HUES6 (cell line): ENCODE measurements at regions not wholly inside any gene's neighbourhood (a gene's known extent, or its start where the extent isn't known, plus 50 kb on each side); places are given as distances from the start of the nearest gene placed in this dataset.
"Not testable (repeated sequence)": the region's sequence is repeated elsewhere in the genome, so short reads cannot be mapped to it uniquely, and the experiment has no call there.

Experiments
- H3K27ac ChIP-seq: 2 replicates; pipeline ENCODE4 v1.7.0; 2013; ENCODE audit warnings: low read depth, mild to moderate bottlenecking, low read length, inconsistent platforms
- H3K27me3 ChIP-seq: 2 replicates; pipeline ENCODE4 v1.6.1; 2013; ENCODE audit warnings: low read length; ENCODE audit not compliant: control insufficient read depth, insufficient read depth
- H3K36me3 ChIP-seq: 2 replicates; pipeline ENCODE4 v1.6.1; 2013; ENCODE audit warnings: low read length; ENCODE audit not compliant: control insufficient read depth, insufficient read depth
- H3K4me1 ChIP-seq: 2 replicates; pipeline ENCODE4 v1.6.1; 2013; ENCODE audit warnings: low read length; ENCODE audit not compliant: control insufficient read depth, insufficient read depth
- H3K4me3 ChIP-seq: 2 replicates; pipeline ENCODE4 v1.5.1; 2013; ENCODE audit warnings: low read depth, low read length
- H3K9ac ChIP-seq: one replicate; pipeline ENCODE4 v1.6.1; 2013; ENCODE audit warnings: mild to moderate bottlenecking, low read length
- H3K9me3 ChIP-seq: 2 replicates; pipeline ENCODE4 v1.6.1; 2013; ENCODE audit warnings: low read depth, low read length; ENCODE audit not compliant: control insufficient read depth, insufficient read depth

DNA sequence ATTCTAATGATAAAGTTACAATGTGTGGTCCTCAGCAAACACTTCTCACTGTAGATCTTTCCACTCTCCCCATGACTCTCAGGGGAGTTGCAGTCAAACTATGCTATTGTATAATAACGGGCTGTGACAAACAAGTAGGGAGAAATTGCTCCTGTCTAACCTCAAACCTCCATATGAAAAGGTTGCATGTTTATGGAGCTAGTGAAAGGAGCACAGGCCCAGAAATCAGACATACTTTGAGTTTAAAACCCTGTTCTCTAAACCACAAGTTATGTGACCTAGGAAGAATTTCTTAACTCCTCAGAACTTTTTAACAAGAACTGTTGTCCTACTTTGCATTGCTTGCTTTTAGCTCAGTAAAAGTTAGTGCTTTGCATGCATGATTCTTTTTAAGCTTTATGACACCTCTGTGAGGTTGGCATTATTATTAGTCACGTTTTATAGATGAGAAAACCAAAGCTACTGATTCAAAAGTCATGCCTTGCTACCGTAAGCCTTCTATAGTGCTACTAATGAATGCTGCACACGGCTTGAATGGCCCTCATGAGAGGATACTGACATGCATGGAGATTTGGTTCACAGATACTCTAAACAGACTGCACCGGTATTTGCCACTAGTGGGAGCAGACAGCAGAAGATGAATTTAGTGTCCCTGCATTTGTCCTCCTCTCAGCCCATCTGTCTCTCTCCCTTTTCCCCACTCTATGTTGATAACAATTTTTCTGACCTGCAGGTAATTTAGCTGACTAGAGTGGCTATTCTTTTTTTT lies 129.5 kb upstream of the PCGF5 start:
- Histone ChIP-seq H3K4me1 (no peaks in the 10 kb centered on the region), H3K9me3 (peaks cover 28% of the 10 kb centered on the region), H3K4me3 (no peak overlapping the region), H3K27ac (no peak overlapping the region), H3K36me3 (no peaks in the 10 kb centered on the region), H3K9ac (no peak overlapping the region), H3K27me3 (no peaks in the 10 kb centered on the region)

DNA sequence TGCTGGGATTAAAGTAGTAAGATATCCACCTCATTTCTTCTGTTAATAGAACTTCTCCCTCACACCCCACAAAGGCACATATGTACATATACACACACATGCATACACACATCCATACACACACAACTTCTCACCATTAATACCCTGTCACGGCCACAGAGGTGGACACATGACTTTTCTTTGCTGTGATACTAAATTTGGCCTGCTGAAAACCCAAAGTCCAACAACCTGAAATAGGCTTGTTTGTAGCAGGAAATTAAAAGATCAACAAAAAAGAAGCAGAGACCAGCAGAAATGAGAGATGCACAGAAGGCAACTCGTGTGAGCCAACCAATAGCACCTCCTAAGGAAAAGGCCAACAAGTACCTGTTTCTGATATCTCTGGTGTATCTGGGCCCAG lies 128.7 kb upstream of the PCGF5 start:
- H3K27me3 ChIP-seq: no peaks in the 10 kb centered on the region
- H3K4me3 ChIP-seq: no peak overlapping the region
- H3K4me1 ChIP-seq: no peaks in the 10 kb centered on the region

DNA sequence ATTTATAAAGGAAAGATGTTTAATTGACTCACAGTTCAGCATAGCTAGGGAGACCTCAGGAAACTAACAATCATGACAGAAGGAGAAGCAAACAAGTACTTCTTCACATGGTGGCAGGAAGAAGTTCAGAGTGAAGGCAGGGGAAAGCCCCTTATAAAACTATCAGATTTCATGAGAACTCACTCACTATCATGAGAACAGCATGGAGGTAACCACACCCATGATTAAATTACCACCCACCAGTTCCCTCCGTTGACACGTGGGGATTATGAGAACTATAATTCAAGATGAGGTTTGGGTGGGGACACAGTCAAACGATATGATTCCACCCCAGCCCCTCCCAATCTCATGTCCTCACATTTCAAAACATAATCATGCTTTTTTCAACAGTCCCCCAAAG lies 124.2 kb upstream of the PCGF5 start:
- Histone ChIP-seq H3K27me3 (no peaks in the 10 kb centered on the region), H3K4me1 (no peaks in the 10 kb centered on the region), H3K9ac (no peak overlapping the region), H3K27ac (no peak overlapping the region), H3K36me3 (no peaks in the 10 kb centered on the region), H3K9me3 (peaks cover 56% of the 10 kb centered on the region), H3K4me3 (no peak overlapping the region)

More for the DNA sequence above, 128.7 kb upstream of the PCGF5 start:
- Histone ChIP-seq H3K27ac (no peak overlapping the region), H3K36me3 (no peaks in the 10 kb centered on the region), H3K9ac (no peak overlapping the region), H3K9me3 (peaks cover 36% of the 10 kb centered on the region)

DNA sequence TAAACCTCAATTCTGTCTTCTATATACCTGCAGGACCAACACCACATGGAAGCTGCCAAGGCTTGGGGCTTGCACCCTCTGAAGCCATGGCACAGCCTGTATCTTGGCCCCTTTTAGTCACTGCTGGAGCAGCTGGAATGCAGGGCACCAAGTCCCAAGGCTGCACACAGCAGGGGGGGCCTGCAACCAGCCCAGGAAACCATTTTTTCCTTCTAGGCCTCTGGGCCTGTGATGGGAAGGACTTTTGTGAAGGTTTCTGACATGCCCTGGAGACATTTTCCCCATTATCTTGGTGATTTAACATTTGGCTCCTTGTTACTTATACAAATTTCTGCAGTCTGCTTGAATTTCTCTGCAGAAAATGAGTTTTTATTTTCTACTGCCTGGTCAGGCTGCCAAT lies 123.2 kb upstream of the PCGF5 start:
- Histone ChIP-seq H3K36me3 (no peaks in the 10 kb centered on the region), H3K4me3 (no peak overlapping the region), H3K27me3 (no peaks in the 10 kb centered on the region), H3K9ac (no peak overlapping the region), H3K9me3 (peaks cover 53% of the 10 kb centered on the region), H3K4me1 (no peaks in the 10 kb centered on the region), H3K27ac (no peak overlapping the region)

DNA sequence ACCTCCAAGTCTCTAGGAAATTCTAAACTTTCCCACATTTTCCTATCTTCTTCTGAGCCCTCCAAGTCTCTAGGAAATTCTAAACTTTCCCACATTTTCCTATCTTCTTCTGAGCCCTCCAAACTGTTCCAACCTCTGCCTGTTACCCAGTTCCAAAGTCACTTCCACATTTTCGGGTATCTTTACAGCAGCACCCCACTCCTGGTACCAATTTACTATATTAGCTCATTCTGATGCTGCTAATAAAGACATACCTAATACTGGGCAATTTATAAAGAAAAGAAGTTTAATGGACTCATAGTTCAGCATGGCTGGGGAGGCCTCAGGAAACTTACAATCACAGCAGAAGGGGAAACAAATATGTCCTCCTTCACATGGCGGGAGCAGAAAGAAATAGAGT lies 122.4 kb upstream of the PCGF5 start:
- H3K9ac ChIP-seq, H3K36me3 ChIP-seq, H3K27ac ChIP-seq, H3K4me1 ChIP-seq, H3K27me3 ChIP-seq, H3K4me3 ChIP-seq: not testable (repeated sequence)
- H3K9me3 ChIP-seq: peaks cover 47% of the 10 kb centered on the region

DNA sequence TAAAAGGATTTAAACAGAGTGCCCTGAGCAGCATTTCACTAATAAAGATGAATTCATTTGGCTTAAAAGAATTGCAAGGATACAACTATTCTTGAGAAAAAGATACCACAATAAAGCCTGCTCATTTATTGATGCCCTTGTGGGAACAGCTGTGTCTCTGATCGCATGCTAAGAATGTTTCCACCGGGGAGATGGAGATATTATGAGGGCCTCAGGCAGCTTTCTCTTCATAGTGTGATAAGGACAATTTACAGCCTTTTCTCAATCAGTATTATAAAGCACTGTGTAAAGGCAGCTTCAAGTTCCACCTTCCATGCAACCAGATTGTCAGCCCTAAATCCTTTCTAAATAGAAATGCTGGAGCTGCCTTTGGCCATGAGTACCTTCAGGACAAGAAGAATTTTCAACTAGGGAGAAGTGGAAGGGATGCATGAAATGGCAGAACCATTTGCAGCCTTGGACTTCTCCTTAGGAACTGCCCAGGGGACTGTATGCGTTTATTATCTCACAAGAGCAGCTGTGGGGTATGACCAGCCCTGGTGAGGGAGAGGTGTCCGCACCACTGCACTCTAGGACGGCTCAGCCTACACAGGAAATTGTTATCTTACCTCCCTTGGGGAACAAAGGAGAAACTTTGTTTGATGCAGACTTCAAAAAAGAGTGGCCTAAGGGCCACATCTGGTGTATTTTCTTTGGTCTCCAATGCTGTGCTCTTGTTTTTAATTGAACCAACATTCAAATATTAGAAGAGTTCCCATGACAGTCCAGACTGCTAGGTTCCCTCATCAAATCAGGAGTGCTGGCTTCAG lies 116.9 kb upstream of the PCGF5 start:
- Histone ChIP-seq H3K9ac (no peak overlapping the region), H3K27ac (no peak overlapping the region), H3K36me3 (no peaks in the 10 kb centered on the region), H3K4me1 (no peaks in the 10 kb centered on the region; the same call in 1 of the 2 replicates), H3K9me3 (peaks cover 8% of the 10 kb centered on the region; the same call in 1 of the 2 replicates), H3K27me3 (no peaks in the 10 kb centered on the region), H3K4me3 (no peak overlapping the region)

DNA sequence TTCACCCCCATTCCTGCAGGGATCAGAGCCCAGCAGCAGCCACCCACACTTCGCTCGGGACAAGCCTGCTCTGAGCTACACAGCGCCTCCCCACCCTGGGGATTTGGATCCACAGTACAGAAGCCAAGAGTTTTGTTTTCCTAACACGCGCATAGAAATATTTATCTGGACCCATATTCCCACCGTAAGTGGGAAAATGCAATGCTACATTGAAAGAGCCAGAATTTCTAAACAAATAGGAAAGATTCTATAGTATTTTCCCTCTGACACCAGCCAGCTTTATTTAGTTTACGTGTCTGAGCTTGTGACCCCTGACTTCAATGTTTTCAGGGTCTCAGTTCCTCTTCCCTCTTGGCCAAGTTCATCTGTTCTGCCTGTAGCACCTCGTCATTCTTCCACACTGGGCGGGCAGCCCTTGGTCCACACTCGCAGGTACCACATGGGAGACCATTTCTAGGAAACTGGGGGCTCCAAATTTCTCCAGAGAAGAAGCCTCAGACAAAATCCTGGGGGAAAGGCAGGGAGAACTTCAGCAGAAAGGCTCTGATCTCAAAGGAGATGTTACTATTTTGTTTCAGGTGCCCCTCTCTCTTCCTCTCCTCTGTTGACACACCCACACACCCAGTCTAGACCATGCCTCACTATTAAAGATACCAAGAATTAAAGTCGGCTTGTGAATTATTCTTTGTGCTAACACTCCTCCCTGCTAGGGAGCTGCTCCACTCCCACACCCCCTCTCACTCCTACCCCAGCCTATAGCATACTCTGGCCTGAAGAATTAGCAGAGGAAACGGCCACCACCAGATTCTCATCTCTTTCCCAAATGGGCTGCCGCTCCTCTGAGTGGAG lies 116.0 kb upstream of the PCGF5 start:
- peaks cover 4% of the 10 kb centered on the region; the same call in 1 of the 2 replicates for H3K9me3 ChIP-seq
- H3K9ac ChIP-seq: no peak overlapping the region
- H3K4me1 ChIP-seq: no peaks in the 10 kb centered on the region; the same call in 1 of the 2 replicates
- no peaks in the 10 kb centered on the region for H3K27me3 ChIP-seq
- no peak overlapping the region for H3K27ac ChIP-seq
- H3K4me3 ChIP-seq: no peak overlapping the region
- no peaks in the 10 kb centered on the region for H3K36me3 ChIP-seq

DNA sequence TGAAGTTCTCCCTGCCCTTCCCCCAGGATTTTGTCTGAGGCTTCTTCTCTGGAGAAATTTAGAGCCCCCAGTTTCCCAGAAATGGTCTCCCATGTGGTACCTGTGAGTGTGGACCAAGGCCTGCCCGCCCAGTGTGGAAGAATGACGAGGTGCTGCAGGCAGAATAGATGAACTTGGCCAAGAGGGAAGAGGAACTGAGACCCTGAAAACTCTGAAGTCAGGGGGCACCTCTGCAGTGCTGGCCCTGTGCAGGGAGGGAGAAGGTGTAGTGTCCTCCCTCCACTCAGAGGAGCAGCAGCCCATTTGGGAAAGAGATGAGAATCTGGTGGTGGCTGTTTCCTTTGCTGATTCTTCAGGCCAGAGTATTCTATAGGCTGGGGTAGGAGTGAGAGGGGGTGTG lies 115.2 kb upstream of the PCGF5 start:
- H3K9ac ChIP-seq: no peak overlapping the region
- no peaks in the 10 kb centered on the region for H3K36me3 ChIP-seq
- H3K9me3 ChIP-seq: peaks cover 4% of the 10 kb centered on the region; the same call in 1 of the 2 replicates
- no peaks in the 10 kb centered on the region for H3K27me3 ChIP-seq
- H3K27ac ChIP-seq: no peak overlapping the region
- H3K4me1 ChIP-seq: no peaks in the 10 kb centered on the region; the same call in 1 of the 2 replicates
- H3K4me3 ChIP-seq: no peak overlapping the region

DNA sequence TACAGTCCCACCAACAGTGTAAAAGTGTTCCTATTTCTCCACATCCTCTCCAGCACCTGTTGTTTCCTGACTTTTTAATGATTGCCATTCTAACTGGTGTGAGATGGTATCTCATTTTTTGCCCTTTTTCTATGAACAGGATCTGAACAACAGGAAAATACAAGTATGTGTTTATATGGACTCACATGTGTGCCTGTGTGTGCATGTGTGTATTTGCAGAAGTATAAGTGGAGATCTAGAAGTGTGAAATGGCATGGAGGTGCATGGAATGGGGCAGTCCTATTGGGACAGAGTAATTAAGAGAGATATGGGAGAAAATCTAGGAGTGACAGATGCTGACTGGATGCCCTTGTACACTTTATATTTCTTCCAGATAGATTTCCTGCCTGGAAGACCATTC lies 111.6 kb upstream of the PCGF5 start:
- Histone ChIP-seq H3K36me3 (no peaks in the 10 kb centered on the region), H3K27me3 (no peaks in the 10 kb centered on the region), H3K9ac (no peak overlapping the region), H3K27ac (no peak overlapping the region), H3K4me3 (no peak overlapping the region), H3K9me3 (peaks cover 4% of the 10 kb centered on the region; the same call in 1 of the 2 replicates), H3K4me1 (no peaks in the 10 kb centered on the region; the same call in 1 of the 2 replicates)

DNA sequence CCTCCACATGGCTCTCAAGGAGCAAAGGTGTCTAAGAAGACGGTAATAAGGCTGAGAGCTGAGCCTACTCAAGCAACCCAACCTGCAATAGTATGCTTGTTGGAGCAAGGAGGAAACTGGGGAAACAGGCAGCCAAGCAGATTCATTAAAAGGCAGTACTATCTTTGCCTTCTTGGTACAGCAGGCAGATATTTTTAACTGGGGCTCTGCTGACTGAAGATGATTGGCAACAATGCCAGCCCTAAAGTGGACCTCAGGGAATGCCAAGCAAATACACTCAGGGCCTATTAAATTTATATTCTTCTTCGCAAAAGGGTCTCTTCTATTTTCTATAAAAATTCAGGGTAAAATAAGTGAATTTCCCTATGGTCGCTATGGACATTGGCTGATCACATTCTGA lies 109.4 kb upstream of the PCGF5 start:
- H3K36me3 ChIP-seq: no peaks in the 10 kb centered on the region

More for the DNA sequence above, 109.4 kb upstream of the PCGF5 start:
- Histone ChIP-seq H3K4me3 (no peak overlapping the region), H3K27ac (no peak overlapping the region), H3K9me3 (peaks cover 4% of the 10 kb centered on the region; the same call in 1 of the 2 replicates), H3K27me3 (no peaks in the 10 kb centered on the region), H3K4me1 (no peaks in the 10 kb centered on the region), H3K9ac (no peak overlapping the region)
